ENCODE measurements at regions not wholly inside any gene's neighbourhood (a gene's known extent, or its start where the extent isn't known, plus 50 kb on each side); places are given as distances from the start of the nearest gene placed in this dataset.

GRCh38 chr1:245015031-245015430, 139.8 kb upstream of the KIF26B start:
- DNase-seq (no peak), ATAC-seq (no peak)
- Histone ChIP-seq H3K4me1 (ENCODE audit: control insufficient read depth, insufficient read depth, low read length) (peaks cover 3% of the 10 kb centered on the region), H3K36me3 (ENCODE audit: control insufficient read depth, insufficient read depth, low read length) (no peaks in the 10 kb centered on the region), H3K9me3 (ENCODE audit: control insufficient read depth, insufficient read depth, low read length) (no peaks in the 10 kb centered on the region), H3K27me3 (ENCODE audit: control insufficient read depth, insufficient read depth, low read length) (no peaks in the 10 kb centered on the region), H3K27ac (ENCODE audit: low read length) (no peak overlapping the region), H3K4me3 (ENCODE audit: low read length) (no peak overlapping the region)
- no peak for TF ChIP-seq CTCF (IDR thresholded peaks at IDR 0.05)
- no peaks in the 10 kb centered on the region for H3K36me3 Mint-ChIP-seq
- 88% methylated on average over 3 of the region's 3 CpGs for WGBS (ENCODE audit: insufficient coverage)
- intact Hi-C loops (cut with micrococcal nuclease): no loop called here
- no peaks in the 10 kb centered on the region for H3K27me3 Mint-ChIP-seq (ENCODE audit: low read depth in 2 of 2)
- H3K4me1 Mint-ChIP-seq: peaks cover 5 to 17% of the 10 kb centered on the region in 2 donors
- no peaks in the 10 kb centered on the region for H3K9me3 Mint-ChIP-seq
- H3K27ac Mint-ChIP-seq: no peak overlapping the region
- no peak overlapping the region for H3K4me3 Mint-ChIP-seq

- H3K36me3 ChIP-seq (ENCODE audit: control insufficient read depth, insufficient read depth, low read length): no peaks in the 10 kb centered on the region
- ATAC-seq: no peak
- no peaks in the 10 kb centered on the region for H3K9me3 Mint-ChIP-seq
- H3K36me3 Mint-ChIP-seq: no peaks in the 10 kb centered on the region
- no peak for DNase-seq
- no peak overlapping the region for H3K27ac ChIP-seq (ENCODE audit: low read length)
- no peaks in the 10 kb centered on the region for H3K9me3 ChIP-seq (ENCODE audit: control insufficient read depth, insufficient read depth, low read length)
- TF ChIP-seq CTCF (IDR thresholded peaks at IDR 0.05): no peak
- peaks cover 3% of the 10 kb centered on the region for H3K4me1 ChIP-seq (ENCODE audit: control insufficient read depth, insufficient read depth, low read length)
- 98% methylated on average over 2 of the region's 3 CpGs for WGBS (ENCODE audit: insufficient coverage)
- H3K4me3 Mint-ChIP-seq: no peak overlapping the region
- no peak overlapping the region for H3K4me3 ChIP-seq (ENCODE audit: low read length)
- intact Hi-C loops (cut with micrococcal nuclease): no loop called here
- no peaks in the 10 kb centered on the region for H3K27me3 ChIP-seq (ENCODE audit: control insufficient read depth, insufficient read depth, low read length)
- H3K27me3 Mint-ChIP-seq (ENCODE audit: low read depth in 2 of 2): no peaks in the 10 kb centered on the region
- no peak overlapping the region for H3K27ac Mint-ChIP-seq
- H3K4me1 Mint-ChIP-seq: peaks cover 5 to 17% of the 10 kb centered on the region in 2 donors
These were observed 140.3 kb upstream of the KIF26B start for GRCh38 chr1:245014247-245015029.

- H3K27ac ChIP-seq (ENCODE audit: low read length): no peak overlapping the region
- H3K36me3 Mint-ChIP-seq: no peaks in the 10 kb centered on the region
- H3K4me1 Mint-ChIP-seq: no peaks in the 10 kb centered on the region
- no peak overlapping the region for H3K27ac Mint-ChIP-seq
- DNase-seq: no peak
- H3K9me3 ChIP-seq (ENCODE audit: control insufficient read depth, insufficient read depth, low read length): no peaks in the 10 kb centered on the region
- TF ChIP-seq CTCF (IDR thresholded peaks at IDR 0.05): no peak
- no peaks in the 10 kb centered on the region for H3K4me1 ChIP-seq (ENCODE audit: control insufficient read depth, insufficient read depth, low read length)
- no peaks in the 10 kb centered on the region for H3K27me3 ChIP-seq (ENCODE audit: control insufficient read depth, insufficient read depth, low read length)
- H3K4me3 ChIP-seq (ENCODE audit: low read length): no peak overlapping the region
- H3K27me3 Mint-ChIP-seq (ENCODE audit: low read depth in 2 of 2): no peaks in the 10 kb centered on the region
- WGBS (ENCODE audit: insufficient coverage): 96% methylated on average over 8 of the region's 8 CpGs
- no peaks in the 10 kb centered on the region for H3K36me3 ChIP-seq (ENCODE audit: control insufficient read depth, insufficient read depth, low read length)
- intact Hi-C loops (cut with micrococcal nuclease): no loop called here
- ATAC-seq: no peak
- no peaks in the 10 kb centered on the region for H3K9me3 Mint-ChIP-seq
- H3K4me3 Mint-ChIP-seq: no peak overlapping the region
These were observed 144.7 kb upstream of the KIF26B start for GRCh38 chr1:245010018-245010614.
